ENCODE measurements at regions not wholly inside any gene's neighbourhood (a gene's known extent, or its start where the extent isn't known, plus 50 kb on each side); places are given as distances from the start of the nearest gene placed in this dataset.

DNA sequence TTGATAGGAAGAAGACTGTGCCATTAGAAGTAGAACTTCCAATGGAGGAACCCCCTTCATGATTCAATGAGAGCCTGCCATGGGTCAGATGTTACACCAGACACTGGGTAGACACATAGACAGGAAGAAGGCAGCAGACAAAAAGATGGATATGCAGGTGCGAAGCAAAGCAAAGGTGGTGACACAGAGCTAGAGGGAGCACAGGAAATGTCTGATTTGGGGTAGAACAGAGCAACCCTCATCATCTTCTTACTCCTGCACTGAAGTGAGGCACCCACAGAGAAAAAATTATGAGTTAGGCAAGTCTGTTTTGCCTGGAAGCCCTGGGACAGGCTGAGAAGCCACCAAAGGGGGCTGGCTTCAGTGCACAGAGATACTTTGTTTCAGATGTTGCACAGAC, 240.2 kb downstream of the ANAPC1 start:
- Histone ChIP-seq H2BK120ac (ENCODE audit: low read depth, low read length) (no peak overlapping the region), H4K8ac (ENCODE audit: low read depth, low read length) (no peak overlapping the region), H3K4ac (ENCODE audit: low read length) (no peak overlapping the region), H2BK15ac (ENCODE audit: low read length) (no peak overlapping the region), H2BK5ac (ENCODE audit: low read length) (no peak overlapping the region), H3K14ac (ENCODE audit: low read length) (no peak overlapping the region), H3K23ac (ENCODE audit: low read depth, low read length, poor library complexity) (no peak overlapping the region), H3K27me3 (ENCODE audit: control insufficient read depth in 3 of 3, insufficient read depth in 3 of 3, low read depth in 1 of 3, low read length in 3 of 3) (no peaks in the 10 kb centered on the region), H2BK12ac (ENCODE audit: low read length) (no peak overlapping the region), H3K27ac (replicated peaks; ENCODE audit: low read length) (no peak overlapping the region), H3K9ac (ENCODE audit: low read depth, low read length, poor library complexity) (no peak overlapping the region), H3K9me3 (replicated peaks in 1 of 2; ENCODE audit: control insufficient read depth in 2 of 2, insufficient read depth in 1 of 2, low read depth in 1 of 2, low read length in 2 of 2) (peaks cover 0 to 6% of the 10 kb centered on the region in 2 donors), H2AK5ac (ENCODE audit: low read depth, low read length) (no peak overlapping the region), H3K18ac (ENCODE audit: low read length) (no peak overlapping the region), H3K4me2 (ENCODE audit: insufficient read depth, low read length, poor library complexity, severe bottlenecking) (no peak overlapping the region), H4K91ac (ENCODE audit: low read depth, low read length, poor library complexity) (no peak overlapping the region), H3K4me1 (ENCODE audit: control insufficient read depth in 2 of 2, insufficient read depth in 1 of 2, low read depth in 1 of 2, low read length in 2 of 2) (no peaks in the 10 kb centered on the region), H3K79me1 (ENCODE audit: low read depth, low read length) (no peaks in the 10 kb centered on the region), H3K4me3 (ENCODE audit: low read length in 2 of 2) (no peak overlapping the region), H3K36me3 (replicated peaks in 1 of 2; ENCODE audit: control insufficient read depth in 2 of 2, insufficient read depth in 2 of 2, low read length in 2 of 2) (no peaks in the 10 kb centered on the region), H2AFZ (ENCODE audit: low read length) (no peak overlapping the region)
- no peak for DNase-seq (ENCODE audit: low spot score)
- WGBS, 2 donors (ENCODE audit: extremely low coverage in 2 of 2, insufficient read length in 2 of 2, insufficient replicate concordance in 1 of 2): no CpG with 5 or more reads among the region's 1 CpG

DNA sequence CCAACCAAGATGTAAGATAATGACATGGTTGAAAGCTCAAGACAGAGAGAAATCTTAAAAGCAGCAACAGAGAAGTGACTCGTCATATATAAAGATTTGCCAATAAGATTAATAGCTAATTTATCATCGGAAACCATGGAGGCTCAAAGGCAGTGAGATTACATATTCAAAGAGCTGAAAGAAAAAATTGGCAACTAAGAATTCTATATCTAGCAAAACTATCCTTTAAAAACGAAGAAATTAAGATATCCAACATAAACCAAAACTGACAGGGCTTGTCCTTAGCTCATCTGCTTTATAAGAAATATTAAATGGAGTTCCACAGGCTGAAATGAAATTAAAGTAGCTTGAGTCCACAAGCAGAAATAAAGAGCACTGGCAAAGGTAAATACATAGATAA, 236.6 kb downstream of the ANAPC1 start:
- H2AFZ ChIP-seq (ENCODE audit: low read length): no peak overlapping the region
- H3K4me1 ChIP-seq (ENCODE audit: control insufficient read depth in 2 of 2, insufficient read depth in 1 of 2, low read depth in 1 of 2, low read length in 2 of 2): no peaks in the 10 kb centered on the region
- no peak overlapping the region for H3K14ac ChIP-seq (ENCODE audit: low read length)
- no peak overlapping the region for H3K18ac ChIP-seq (ENCODE audit: low read length)
- peaks cover 0 to 6% of the 10 kb centered on the region in 2 donors for H3K9me3 ChIP-seq (replicated peaks in 1 of 2; ENCODE audit: control insufficient read depth in 2 of 2, insufficient read depth in 1 of 2, low read depth in 1 of 2, low read length in 2 of 2)
- H3K23ac ChIP-seq (ENCODE audit: low read depth, low read length, poor library complexity): no peak overlapping the region
- H2BK15ac ChIP-seq (ENCODE audit: low read length): no peak overlapping the region
- no peak overlapping the region for H2BK5ac ChIP-seq (ENCODE audit: low read length)
- H3K4me3 ChIP-seq (ENCODE audit: low read length in 2 of 2): no peak overlapping the region
- DNase-seq (ENCODE audit: low spot score): no peak
- no peaks in the 10 kb centered on the region for H3K36me3 ChIP-seq (replicated peaks in 1 of 2; ENCODE audit: control insufficient read depth in 2 of 2, insufficient read depth in 2 of 2, low read length in 2 of 2)
- H3K79me1 ChIP-seq (ENCODE audit: low read depth, low read length): no peaks in the 10 kb centered on the region
- WGBS, 2 donors (ENCODE audit: extremely low coverage in 2 of 2, insufficient read length in 2 of 2, insufficient replicate concordance in 1 of 2): no CpG with 5 or more reads among the region's 3 CpGs
- no peak overlapping the region for H2BK120ac ChIP-seq (ENCODE audit: low read depth, low read length)
- H3K9ac ChIP-seq (ENCODE audit: low read depth, low read length, poor library complexity): no peak overlapping the region
- no peaks in the 10 kb centered on the region for H3K27me3 ChIP-seq (ENCODE audit: control insufficient read depth in 3 of 3, insufficient read depth in 3 of 3, low read depth in 1 of 3, low read length in 3 of 3)
- no peak overlapping the region for H4K91ac ChIP-seq (ENCODE audit: low read depth, low read length, poor library complexity)
- H3K4ac ChIP-seq (ENCODE audit: low read length): no peak overlapping the region
- H3K27ac ChIP-seq (replicated peaks; ENCODE audit: low read length): no peak overlapping the region
- no peak overlapping the region for H3K4me2 ChIP-seq (ENCODE audit: insufficient read depth, low read length, poor library complexity, severe bottlenecking)
- H4K8ac ChIP-seq (ENCODE audit: low read depth, low read length): no peak overlapping the region
- H2BK12ac ChIP-seq (ENCODE audit: low read length): no peak overlapping the region
- H2AK5ac ChIP-seq (ENCODE audit: low read depth, low read length): no peak overlapping the region

GRCh38 chr2:111652038-111652437, 232.0 kb downstream of the ANAPC1 start:
- Histone ChIP-seq H3K9ac (ENCODE audit: low read depth, low read length, poor library complexity) (no peak overlapping the region), H2AK5ac (ENCODE audit: low read depth, low read length) (no peak overlapping the region), H3K23ac (ENCODE audit: low read depth, low read length, poor library complexity) (no peak overlapping the region), H3K27me3 (ENCODE audit: control insufficient read depth in 3 of 3, insufficient read depth in 3 of 3, low read depth in 1 of 3, low read length in 3 of 3) (peaks cover 0 to 5% (median 0%) of the 10 kb centered on the region in 3 experiments), H2BK15ac (ENCODE audit: low read length) (no peak overlapping the region), H3K18ac (ENCODE audit: low read length) (no peak overlapping the region), H3K79me1 (ENCODE audit: low read depth, low read length) (no peaks in the 10 kb centered on the region), H3K27ac (replicated peaks; ENCODE audit: low read length) (no peak overlapping the region), H2BK5ac (ENCODE audit: low read length) (no peak overlapping the region), H4K91ac (ENCODE audit: low read depth, low read length, poor library complexity) (no peak overlapping the region), H3K14ac (ENCODE audit: low read length) (no peak overlapping the region), H2BK120ac (ENCODE audit: low read depth, low read length) (no peak overlapping the region), H2AFZ (ENCODE audit: low read length) (no peak overlapping the region), H2BK12ac (ENCODE audit: low read length) (no peak overlapping the region), H3K4me3 (ENCODE audit: low read length in 2 of 2) (no peak overlapping the region), H4K8ac (ENCODE audit: low read depth, low read length) (no peak overlapping the region), H3K4me1 (ENCODE audit: control insufficient read depth in 2 of 2, insufficient read depth in 1 of 2, low read depth in 1 of 2, low read length in 2 of 2) (peaks cover 0 to 3% of the 10 kb centered on the region in 2 donors), H3K9me3 (replicated peaks in 1 of 2; ENCODE audit: control insufficient read depth in 2 of 2, insufficient read depth in 1 of 2, low read depth in 1 of 2, low read length in 2 of 2) (peaks cover 0 to 6% of the 10 kb centered on the region in 2 donors), H3K4me2 (ENCODE audit: insufficient read depth, low read length, poor library complexity, severe bottlenecking) (no peak overlapping the region), H3K4ac (ENCODE audit: low read length) (no peak overlapping the region), H3K36me3 (replicated peaks in 1 of 2; ENCODE audit: control insufficient read depth in 2 of 2, insufficient read depth in 2 of 2, low read length in 2 of 2) (no peaks in the 10 kb centered on the region)
- WGBS, 2 donors (ENCODE audit: extremely low coverage in 2 of 2, insufficient read length in 2 of 2, insufficient replicate concordance in 1 of 2): no CpG with 5 or more reads among the region's 4 CpGs
- DNase-seq (ENCODE audit: low spot score): no peak

DNA sequence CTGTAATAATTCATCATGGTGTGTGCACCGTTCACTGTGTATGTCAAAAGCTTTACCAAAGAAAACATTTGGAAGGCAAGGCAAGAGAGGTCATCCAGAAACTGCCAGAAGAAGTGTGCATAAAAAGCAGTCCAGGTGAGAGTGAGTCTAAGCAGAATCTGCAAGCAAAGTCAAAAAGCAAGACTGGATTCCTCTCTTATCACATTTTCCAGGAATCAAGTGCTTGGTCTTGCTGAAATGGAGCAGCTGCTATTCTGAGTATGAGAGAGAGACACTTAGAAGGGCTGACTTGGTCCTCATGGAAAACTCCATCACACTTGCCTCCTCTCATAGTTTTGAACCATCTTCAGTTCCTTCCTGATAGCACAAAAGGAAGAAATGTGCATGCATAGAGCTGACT, 231.3 kb downstream of the ANAPC1 start:
- H3K4ac ChIP-seq (ENCODE audit: low read length): no peak overlapping the region
- WGBS, 2 donors (ENCODE audit: extremely low coverage in 2 of 2, insufficient read length in 2 of 2, insufficient replicate concordance in 1 of 2): no CpG with 5 or more reads among the region's 1 CpG
- H4K8ac ChIP-seq (ENCODE audit: low read depth, low read length): no peak overlapping the region
- no peak overlapping the region for H3K9ac ChIP-seq (ENCODE audit: low read depth, low read length, poor library complexity)
- no peak overlapping the region for H3K27ac ChIP-seq (replicated peaks; ENCODE audit: low read length)
- no peak overlapping the region for H4K91ac ChIP-seq (ENCODE audit: low read depth, low read length, poor library complexity)
- H3K4me2 ChIP-seq (ENCODE audit: insufficient read depth, low read length, poor library complexity, severe bottlenecking): no peak overlapping the region
- H2BK120ac ChIP-seq (ENCODE audit: low read depth, low read length): no peak overlapping the region
- no peaks in the 10 kb centered on the region for H3K36me3 ChIP-seq (replicated peaks in 1 of 2; ENCODE audit: control insufficient read depth in 2 of 2, insufficient read depth in 2 of 2, low read length in 2 of 2)
- H3K14ac ChIP-seq (ENCODE audit: low read length): no peak overlapping the region
- H3K4me3 ChIP-seq (ENCODE audit: low read length in 2 of 2): no peak overlapping the region
- no peak overlapping the region for H2BK15ac ChIP-seq (ENCODE audit: low read length)
- H2AFZ ChIP-seq (ENCODE audit: low read length): no peak overlapping the region
- no peak overlapping the region for H2AK5ac ChIP-seq (ENCODE audit: low read depth, low read length)
- H2BK12ac ChIP-seq (ENCODE audit: low read length): no peak overlapping the region
- H3K18ac ChIP-seq (ENCODE audit: low read length): no peak overlapping the region
- no peaks in the 10 kb centered on the region for H3K79me1 ChIP-seq (ENCODE audit: low read depth, low read length)
- H3K23ac ChIP-seq (ENCODE audit: low read depth, low read length, poor library complexity): no peak overlapping the region
- peaks cover 0 to under 1% of the 10 kb centered on the region in 2 donors for H3K9me3 ChIP-seq (replicated peaks in 1 of 2; ENCODE audit: control insufficient read depth in 2 of 2, insufficient read depth in 1 of 2, low read depth in 1 of 2, low read length in 2 of 2)
- H3K27me3 ChIP-seq (ENCODE audit: control insufficient read depth in 3 of 3, insufficient read depth in 3 of 3, low read depth in 1 of 3, low read length in 3 of 3): peaks cover 0 to 5% (median 0%) of the 10 kb centered on the region in 3 experiments
- no peak overlapping the region for H2BK5ac ChIP-seq (ENCODE audit: low read length)
- DNase-seq (ENCODE audit: low spot score): no peak
- H3K4me1 ChIP-seq (ENCODE audit: control insufficient read depth in 2 of 2, insufficient read depth in 1 of 2, low read depth in 1 of 2, low read length in 2 of 2): peaks cover 0 to 3% of the 10 kb centered on the region in 2 donors

Data from neuronal stem cell (in vitro differentiated cells).